Heart left ventricle (tissue), 16 donors: ENCODE measurements at regions not wholly inside any gene's neighbourhood (a gene's known extent, or its start where the extent isn't known, plus 50 kb on each side); places are given as distances from the start of the nearest gene placed in this dataset.

ENCODE experiments used
- ATAC-seq, 4 donors: fragments of 200-7000 bp; cut with Tn5 transposase; one replicate each; pipeline ENCODE4 v1.9.1; 2020 to 2022; ENCODE audit warnings: moderate library complexity in 4 of 4, mild to moderate bottlenecking in 3 of 4, moderate number of reproducible peaks in 1 of 4
- DNase-seq, 5 donors: peaks; one replicate each; pipeline ENCODE4 v3.0.0-alpha.2; 2020
- H3K27ac ChIP-seq, 12 donors: fragments of 200-600 bp; sonication (generic) in 4 of 12; one replicate each; pipeline versions ENCODE4 v1.5.0 to v1.8.0; 2016 to 2022; ENCODE audit warnings: mild to moderate bottlenecking in 2 of 12
- H3K27me3 ChIP-seq, 9 donors: fragments of 200-600 bp; sonication (generic) in 2 of 9; one replicate each; pipeline versions ENCODE4 v1.5.1 to v1.8.0; 2016 to 2022; ENCODE audit warnings: mild to moderate bottlenecking in 3 of 9
- H3K36me3 ChIP-seq, 9 donors: fragments of 200-600 bp; sonication (generic) in 2 of 9; one replicate each; pipeline versions ENCODE4 v1.5.0 to v1.8.0; 2018 to 2022; ENCODE audit warnings: mild to moderate bottlenecking in 2 of 9
- H3K4me1 ChIP-seq, 12 donors: fragments of 200-600 bp; sonication (generic) in 4 of 12; one replicate each; pipeline versions ENCODE4 v1.5.0 to v1.8.0; 2016 to 2022; ENCODE audit warnings: mild to moderate bottlenecking in 3 of 12
- H3K4me3 ChIP-seq, 12 donors: fragments of 200-600 bp; sonication (generic) in 4 of 12; one replicate each; pipeline versions ENCODE4 v1.5.0 to v1.8.0; 2017 to 2022; ENCODE audit warnings: mild to moderate bottlenecking in 9 of 12, moderate library complexity in 4 of 12
- H3K9me3 ChIP-seq, 12 donors: fragments of 200-600 bp; sonication (generic) in 4 of 12; one replicate each; pipeline versions ENCODE4 v1.5.0 to v1.8.0; 2016 to 2022; ENCODE audit warnings: mild to moderate bottlenecking in 1 of 12
- POLR2A ChIP-seq, 2 donors: fragments of 450-650 bp; IDR thresholded peaks; one replicate each; pipeline ENCODE4 v1.6.1; 2017; ENCODE audit warnings: antibody characterized with exemption in 2 of 2, mild to moderate bottlenecking in 2 of 2, moderate library complexity in 2 of 2
- WGBS, 4 donors: extraction: QIAGEN DNeasy Blood & Tissue Kit in 2 of 4; methylation state at CpG; one replicate each; pipeline versions ENCODE4 v1.1.5 to v1.1.7; 2013 to 2018; 5-methylcytosine and 5-hydroxymethylcytosine counted together
- intact Hi-C, 10 donors: fragments of 100-400 bp; cut with DNase I; formaldehyde crosslinking; loops; one replicate each; pipeline versions ENCODE4 v1.11.1 to v1.14.2; 2022
- TF ChIP-seq, protein P1 (sequence below), 12 donors: fragments of 200-600 bp; sonication (generic) in 4 of 12; IDR thresholded peaks; one replicate each; pipeline versions ENCODE4 v1.5.0 to v1.8.0; 2018 to 2022; ENCODE audit warnings: antibody characterized with exemption in 12 of 12, mild to moderate bottlenecking in 5 of 12
- donor health status: ischemic (EF 13 %, LVEDD 7.1; RV severe dilation, severe dysfunction).
- donor health status: healthy with polysubstance abuse.
- donor health status: DM: no; HTN: yes; CAD: no.
- donor health status: DM: no; HTN: no; CAD: no.
- donor health status: ischemic (EF 25% LVEDD 6.9; RV normal size, moderate dysfunction).
- donor health status: ischemic (EF 25% LVEDD 5.7; RV mildly dilated, moderate dysfunction).
- donor health status: healthy.
- donor health status: DM: yes; HTN: yes; CAD: no.
- donor health status: ischemic (EF 35%, LVEDD 5.7; RV mildly dilated, moderate dysfunction).
- donor health status: nonischemic (EF 11% LVEDD 7.7; RV severe dilation, severe dysfunction).
- donor health status: DM: yes; HTN: yes; CAD: no.
- donor health status: PGD.
- donor health status: ischemic (EF 29% LVEDD 5.4; RV normal size, mild dysfunction).
- donor health status: nonischemic (EF 23%, LVEDD 6.1; RV moderate dilation, normal function).

DNA sequence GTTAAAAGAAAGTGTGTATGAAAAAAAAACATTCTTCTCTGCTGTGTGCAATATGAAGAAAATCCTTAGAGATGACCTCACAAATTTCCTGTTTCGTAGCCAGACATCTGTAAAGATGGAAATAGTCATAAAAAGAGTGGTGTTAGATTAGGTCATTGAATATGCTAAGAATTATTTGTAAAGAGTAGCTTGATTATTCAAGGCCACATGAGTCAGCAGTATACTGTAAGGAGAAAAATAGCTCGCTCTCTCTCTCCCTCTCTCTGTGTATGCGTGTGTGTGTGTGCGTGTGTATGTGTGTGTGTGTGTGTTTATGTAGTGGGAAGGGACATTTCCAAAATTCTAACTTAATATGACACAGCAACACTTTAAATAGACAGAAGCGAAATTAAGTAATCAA, 78.8 kb downstream of the PTCHD4 start:
- WGBS, 4 donors: 48 to 64% (median 54%) methylated on average over 5 of the region's 5 CpGs
- intact Hi-C loops: no loop called here
- ATAC-seq: peak in 2 of 4 donors; percentile 22 to 28

DNA sequence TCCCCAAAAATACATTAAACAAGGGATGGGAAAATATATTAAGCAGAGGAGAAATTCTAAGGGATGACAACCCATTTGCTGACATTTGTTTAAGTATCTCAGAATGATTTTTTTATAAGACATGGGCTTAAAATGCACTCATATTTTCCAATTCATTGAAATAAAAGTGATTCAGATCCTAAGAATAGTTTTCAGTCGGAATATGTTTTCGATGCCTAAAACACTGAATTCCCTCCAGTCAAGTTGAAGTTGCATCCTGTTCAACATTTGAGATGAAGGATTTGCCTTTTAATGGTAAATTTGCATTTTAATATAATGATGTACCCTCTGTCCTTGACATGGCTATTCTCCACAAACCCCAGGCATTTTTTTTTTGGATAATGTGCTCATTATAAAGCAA, 79.3 kb downstream of the PTCHD4 start:
- intact Hi-C loops: no loop called here
- TF ChIP-seq, protein P1, sequence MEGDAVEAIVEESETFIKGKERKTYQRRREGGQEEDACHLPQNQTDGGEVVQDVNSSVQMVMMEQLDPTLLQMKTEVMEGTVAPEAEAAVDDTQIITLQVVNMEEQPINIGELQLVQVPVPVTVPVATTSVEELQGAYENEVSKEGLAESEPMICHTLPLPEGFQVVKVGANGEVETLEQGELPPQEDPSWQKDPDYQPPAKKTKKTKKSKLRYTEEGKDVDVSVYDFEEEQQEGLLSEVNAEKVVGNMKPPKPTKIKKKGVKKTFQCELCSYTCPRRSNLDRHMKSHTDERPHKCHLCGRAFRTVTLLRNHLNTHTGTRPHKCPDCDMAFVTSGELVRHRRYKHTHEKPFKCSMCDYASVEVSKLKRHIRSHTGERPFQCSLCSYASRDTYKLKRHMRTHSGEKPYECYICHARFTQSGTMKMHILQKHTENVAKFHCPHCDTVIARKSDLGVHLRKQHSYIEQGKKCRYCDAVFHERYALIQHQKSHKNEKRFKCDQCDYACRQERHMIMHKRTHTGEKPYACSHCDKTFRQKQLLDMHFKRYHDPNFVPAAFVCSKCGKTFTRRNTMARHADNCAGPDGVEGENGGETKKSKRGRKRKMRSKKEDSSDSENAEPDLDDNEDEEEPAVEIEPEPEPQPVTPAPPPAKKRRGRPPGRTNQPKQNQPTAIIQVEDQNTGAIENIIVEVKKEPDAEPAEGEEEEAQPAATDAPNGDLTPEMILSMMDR (IDR thresholded peaks at IDR 0.05): no peak
- no peak for TF ChIP-seq POLR2A (IDR thresholded peaks at IDR 0.05)
- Histone ChIP-seq H3K36me3 (no peaks in the 10 kb centered on the region), H3K9me3 (no peaks in the 10 kb centered on the region), H3K4me3 (no peak overlapping the region), H3K27me3 (no peaks in the 10 kb centered on the region), H3K27ac (no peak overlapping the region), H3K4me1 (no peaks in the 10 kb centered on the region)
- DNase-seq (no peak), ATAC-seq (no peak)
- 44 to 65% (median 46%) methylated on average over 2 of the region's 2 CpGs for WGBS, 4 donors

More for the DNA sequence above, 78.8 kb downstream of the PTCHD4 start:
- Histone ChIP-seq H3K36me3 (no peaks in the 10 kb centered on the region), H3K27ac (no peak overlapping the region), H3K4me1 (no peaks in the 10 kb centered on the region), H3K4me3 (no peak overlapping the region), H3K27me3 (no peaks in the 10 kb centered on the region), H3K9me3 (no peaks in the 10 kb centered on the region)
- TF ChIP-seq, protein P1 (IDR thresholded peaks at IDR 0.05): no peak
- TF ChIP-seq POLR2A (IDR thresholded peaks at IDR 0.05): no peak
- no peak for DNase-seq

DNA sequence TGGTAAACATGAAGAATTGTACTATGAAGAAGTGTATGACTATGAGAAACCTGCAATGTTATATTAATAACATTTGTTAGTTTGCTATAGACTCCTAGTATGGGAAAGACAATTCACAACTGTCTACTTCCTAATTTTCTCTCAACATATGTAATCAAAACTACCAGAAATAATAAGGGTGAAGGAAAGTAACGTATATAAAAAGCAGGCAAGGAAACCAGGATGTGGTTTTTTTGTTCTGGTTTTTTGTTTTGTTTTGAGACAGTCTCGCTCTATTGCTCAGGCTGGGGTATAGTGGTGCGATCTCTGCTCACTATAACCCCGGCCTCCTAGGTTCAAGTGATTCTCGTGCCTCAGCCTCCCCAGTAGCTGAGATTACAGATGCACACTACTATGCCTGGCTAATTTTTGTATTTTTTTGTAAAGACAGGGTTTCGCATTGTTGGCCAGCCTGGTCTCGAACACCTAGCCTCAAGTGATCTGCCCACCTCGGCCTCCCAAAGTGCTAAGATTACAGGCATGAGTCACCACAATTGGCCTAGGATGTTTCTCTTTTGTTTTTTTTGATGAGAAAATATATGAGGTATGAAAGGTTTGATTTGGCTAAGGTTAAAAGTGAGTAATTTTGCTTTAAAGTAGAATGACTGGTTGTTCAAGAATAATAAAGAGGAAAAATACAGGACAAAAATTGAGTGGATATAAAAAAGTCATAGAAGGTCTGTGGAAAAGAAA, 83.1 kb downstream of the PTCHD4 start:
- WGBS, 4 donors: 68 to 82% (median 74%) methylated on average over 8 of the region's 8 CpGs
- TF ChIP-seq, protein P1 (IDR thresholded peaks at IDR 0.05): no peak
- TF ChIP-seq POLR2A (IDR thresholded peaks at IDR 0.05): no peak
- Histone ChIP-seq H3K4me3 (no peak overlapping the region), H3K36me3 (no peaks in the 10 kb centered on the region), H3K4me1 (no peaks in the 10 kb centered on the region), H3K27ac (no peak overlapping the region), H3K9me3 (no peaks in the 10 kb centered on the region), H3K27me3 (no peaks in the 10 kb centered on the region)
- intact Hi-C loops: no loop called here
- ATAC-seq (no peak), DNase-seq (no peak)

DNA sequence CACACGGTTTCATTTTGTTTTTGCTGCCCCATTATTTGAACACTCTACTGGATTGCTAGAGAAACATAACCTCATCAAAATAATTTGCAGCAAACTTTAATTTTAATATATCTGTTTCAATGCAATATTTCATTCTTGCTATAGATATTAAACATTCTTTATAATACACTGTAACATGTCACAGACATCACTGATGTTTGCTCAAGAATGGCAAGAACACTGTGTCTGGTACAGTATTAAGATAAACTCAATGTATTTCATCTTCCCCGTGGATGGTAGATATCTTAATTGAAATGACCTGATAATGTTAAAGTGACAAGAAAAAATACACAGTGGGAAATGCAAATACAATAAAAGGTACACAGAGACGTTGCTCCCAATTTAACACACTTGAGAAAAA, 86.0 kb downstream of the PTCHD4 start:
- 67 to 70% (median 69%) methylated on average over 3 of the region's 3 CpGs for WGBS, 4 donors
- H3K4me3 ChIP-seq: no peak overlapping the region
- no peak for ATAC-seq
- DNase-seq: no peak
- no peaks in the 10 kb centered on the region for H3K9me3 ChIP-seq
- H3K27me3 ChIP-seq: no peaks in the 10 kb centered on the region
- intact Hi-C loops: no loop called here
- H3K36me3 ChIP-seq: no peaks in the 10 kb centered on the region
- H3K27ac ChIP-seq: no peak overlapping the region
- TF ChIP-seq, protein P1 (IDR thresholded peaks at IDR 0.05): no peak
- no peak for TF ChIP-seq POLR2A (IDR thresholded peaks at IDR 0.05)
- no peaks in the 10 kb centered on the region for H3K4me1 ChIP-seq
